ENCODE measurements at regions not wholly inside any gene's neighbourhood (a gene's known extent, or its start where the extent isn't known, plus 50 kb on each side); places are given as distances from the start of the nearest gene placed in this dataset.

- ChIA-PET POLR2A (no interaction called here), CTCF (no interaction called here), RAD21 (ENCODE audit: low non-redundant PET in 1 of 2, low total read pairs in 2 of 2, uncharacterized antibody in 2 of 2, unreplicated experiment in 2 of 2) (no interaction called here)
- Histone ChIP-seq H3K9me3 (ENCODE audit: control insufficient read depth in 1 of 2, insufficient read depth in 1 of 2, low read depth in 1 of 2, low read length in 2 of 2) (no peaks in the 10 kb centered on the region), H3K4me1 (ENCODE audit: control insufficient read depth in 1 of 2, insufficient read depth in 2 of 2, low read length in 2 of 2) (no peaks in the 10 kb centered on the region), H4K20me1 (ENCODE audit: insufficient read depth) (no peaks in the 10 kb centered on the region), H3K9me2 (ENCODE audit: insufficient read depth) (no peaks in the 10 kb centered on the region), H3K4me2 (ENCODE audit: low read length) (no peak overlapping the region), H3K79me2 (ENCODE audit: insufficient read depth, low read length) (no peaks in the 10 kb centered on the region), H3K27ac (ENCODE audit: low read depth, low read length) (no peak overlapping the region), H3K9ac (ENCODE audit: low read length) (no peak overlapping the region), H3K4me3 (replicated peaks in 1 of 2; ENCODE audit: low read depth in 1 of 2, low read length in 2 of 2) (no peak overlapping the region), H3K27me3 (ENCODE audit: insufficient read depth, low read length) (peaks cover 17% of the 10 kb centered on the region; the same call in 1 of the 2 replicates), H3K36me3 (ENCODE audit: control insufficient read depth in 1 of 2, insufficient read depth in 2 of 2, low read length in 2 of 2) (no peaks in the 10 kb centered on the region), H2AFZ (ENCODE audit: low read depth, low read length, poor library complexity, severe bottlenecking) (no peak overlapping the region)
- ATAC-seq (no peak), DNase-seq (ENCODE audit: low read depth, low spot score) (no peak)
- TF ChIP-seq ELF1 (IDR thresholded peaks at IDR 0.05; ENCODE audit: borderline replicate concordance, low read depth) (no peak), SIN3A (IDR thresholded peaks at IDR 0.05; ENCODE audit: low read depth) (no peak), TCF7L2 (IDR thresholded peaks at IDR 0.05; ENCODE audit: borderline replicate concordance, extremely low read depth, insufficient read depth, insufficient read length) (no peak), YY1 (IDR thresholded peaks at IDR 0.05; ENCODE audit: extremely low read depth, insufficient replicate concordance, low read depth, low read length) (no peak), ZBTB33 (IDR thresholded peaks at IDR 0.05; ENCODE audit: extremely low read depth, insufficient replicate concordance, low read length) (no peak), MAX (IDR thresholded peaks at IDR 0.05) (no peak)
- TF ChIP-seq, protein P1, sequence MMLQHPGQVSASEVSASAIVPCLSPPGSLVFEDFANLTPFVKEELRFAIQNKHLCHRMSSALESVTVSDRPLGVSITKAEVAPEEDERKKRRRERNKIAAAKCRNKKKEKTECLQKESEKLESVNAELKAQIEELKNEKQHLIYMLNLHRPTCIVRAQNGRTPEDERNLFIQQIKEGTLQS (IDR thresholded peaks at IDR 0.05) = no peak
- intact Hi-C loops (cut with micrococcal nuclease) = no loop called here
- no TSS peak for BruUV-seq (replicated peaks)
These were observed 106.8 kb upstream of the HS3ST5 start for GRCh38 chr6:114449659-114450058.

DNA sequence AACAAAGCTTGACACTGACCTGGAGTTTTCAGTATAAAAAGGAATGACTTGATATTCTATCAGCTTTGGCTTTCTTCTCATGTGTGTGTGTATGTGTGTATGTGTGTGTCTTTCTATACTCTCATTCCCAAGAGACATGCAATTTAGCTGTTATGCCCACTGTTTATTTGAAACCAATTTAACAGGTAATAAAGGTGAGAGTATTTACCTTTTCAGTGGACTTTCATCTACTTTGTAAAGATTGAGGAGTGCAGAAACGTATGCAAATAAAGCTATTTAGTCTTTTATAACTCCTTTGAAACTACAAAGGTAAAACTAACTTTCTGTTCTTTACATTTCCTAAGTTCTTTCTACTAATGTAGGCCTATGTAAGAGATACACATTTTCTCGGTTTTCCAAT is 103.5 kb upstream of the HS3ST5 start:
- intact Hi-C loops (cut with micrococcal nuclease) = no loop called here
- no peaks in the 10 kb centered on the region for H3K79me2 ChIP-seq (ENCODE audit: insufficient read depth, low read length)
- RAD21 ChIA-PET (ENCODE audit: low non-redundant PET in 1 of 2, low total read pairs in 2 of 2, uncharacterized antibody in 2 of 2, unreplicated experiment in 2 of 2) = no interaction called here
- DNase-seq (ENCODE audit: low read depth, low spot score) = no peak
- H3K9me3 ChIP-seq (ENCODE audit: control insufficient read depth in 1 of 2, insufficient read depth in 1 of 2, low read depth in 1 of 2, low read length in 2 of 2) = no peaks in the 10 kb centered on the region
- CTCF ChIA-PET = no interaction called here
- no peak overlapping the region for H3K4me2 ChIP-seq (ENCODE audit: low read length)
- no peaks in the 10 kb centered on the region for H3K9me2 ChIP-seq (ENCODE audit: insufficient read depth)
- no peak overlapping the region for H3K9ac ChIP-seq (ENCODE audit: low read length)
- H3K27me3 ChIP-seq (ENCODE audit: insufficient read depth, low read length) = peaks cover 17% of the 10 kb centered on the region; the same call in 1 of the 2 replicates
- no peaks in the 10 kb centered on the region for H3K36me3 ChIP-seq (ENCODE audit: control insufficient read depth in 1 of 2, insufficient read depth in 2 of 2, low read length in 2 of 2)
- H3K27ac ChIP-seq (ENCODE audit: low read depth, low read length) = no peak overlapping the region
- BruUV-seq (replicated peaks) = no TSS peak
- POLR2A ChIA-PET = no interaction called here
- no peak overlapping the region for H3K4me3 ChIP-seq (replicated peaks in 1 of 2; ENCODE audit: low read depth in 1 of 2, low read length in 2 of 2)
- no peak overlapping the region for H2AFZ ChIP-seq (ENCODE audit: low read depth, low read length, poor library complexity, severe bottlenecking)
- ATAC-seq = no peak
- H4K20me1 ChIP-seq (ENCODE audit: insufficient read depth) = no peaks in the 10 kb centered on the region
- H3K4me1 ChIP-seq (ENCODE audit: control insufficient read depth in 1 of 2, insufficient read depth in 2 of 2, low read length in 2 of 2) = no peaks in the 10 kb centered on the region
- no peak for TF ChIP-seq CTCF (IDR thresholded peaks at IDR 0.05 in 2 of 3, conservative IDR thresholded peaks at IDR 0.05 in 1 of 3; ENCODE audit: borderline replicate concordance in 1 of 3, insufficient read depth in 1 of 3, low read depth in 2 of 3, low read length in 2 of 3)
- no peak for TF ChIP-seq SIN3A (IDR thresholded peaks at IDR 0.05; ENCODE audit: low read depth)
- TF ChIP-seq, protein P1 (IDR thresholded peaks at IDR 0.05) = no peak
- no peak for TF ChIP-seq CEBPB (IDR thresholded peaks at IDR 0.05; ENCODE audit: low read depth)
- no peak for TF ChIP-seq ZBTB33 (IDR thresholded peaks at IDR 0.05; ENCODE audit: extremely low read depth, insufficient replicate concordance, low read length)
- no peak for TF ChIP-seq JUND (IDR thresholded peaks at IDR 0.05)
- TF ChIP-seq SP1 (IDR thresholded peaks at IDR 0.05; ENCODE audit: low read depth) = no peak
- no peak for TF ChIP-seq EGR1 (IDR thresholded peaks at IDR 0.05; ENCODE audit: low read depth)
- TF ChIP-seq ZFX (IDR thresholded peaks at IDR 0.05) = no peak
